ENCODE measurements at regions not wholly inside any gene's neighbourhood (a gene's known extent, or its start where the extent isn't known, plus 50 kb on each side); places are given as distances from the start of the nearest gene placed in this dataset.

- no peak for DNase-seq (ENCODE audit: low read depth)
- H3K4me3 ChIP-seq (ENCODE audit: low read depth, low read length), result no peak overlapping the region
Observed at GRCh38 chr17:36856903-36857381, 80.3 kb upstream of the LHX1 start.

GRCh38 chr17:36857698-36858097 is 79.6 kb upstream of the LHX1 start:
- DNase-seq (ENCODE audit: low read depth), result no peak
- H3K4me3 ChIP-seq (ENCODE audit: low read depth, low read length), result no peak overlapping the region
- TF ChIP-seq CTCF (IDR thresholded peaks at IDR 0.05; ENCODE audit: insufficient read depth, low read depth, low read length), result no peak

More at GRCh38 chr17:36856903-36857381, 80.3 kb upstream of the LHX1 start:
- TF ChIP-seq CTCF (IDR thresholded peaks at IDR 0.05; ENCODE audit: insufficient read depth, low read depth, low read length), result no peak

- no peak overlapping the region for H3K4me3 ChIP-seq (ENCODE audit: low read depth, low read length)
- DNase-seq (ENCODE audit: low read depth), result no peak
- TF ChIP-seq CTCF (IDR thresholded peaks at IDR 0.05; ENCODE audit: insufficient read depth, low read depth, low read length), result no peak
Observed at GRCh38 chr17:36858119-36859002, 78.9 kb upstream of the LHX1 start.

- no peak for TF ChIP-seq CTCF (IDR thresholded peaks at IDR 0.05; ENCODE audit: insufficient read depth, low read depth, low read length)
- no peak overlapping the region for H3K4me3 ChIP-seq (ENCODE audit: low read depth, low read length)
- DNase-seq (ENCODE audit: low read depth), result no peak
Observed at GRCh38 chr17:36859003-36859300, 78.3 kb upstream of the LHX1 start.

GRCh38 chr17:36859706-36860105 is 77.6 kb upstream of the LHX1 start:
- DNase-seq (ENCODE audit: low read depth), result no peak
- no peak overlapping the region for H3K4me3 ChIP-seq (ENCODE audit: low read depth, low read length)
- no peak for TF ChIP-seq CTCF (IDR thresholded peaks at IDR 0.05; ENCODE audit: insufficient read depth, low read depth, low read length)

- no peak overlapping the region for H3K4me3 ChIP-seq (ENCODE audit: low read depth, low read length)
- TF ChIP-seq CTCF (IDR thresholded peaks at IDR 0.05; ENCODE audit: insufficient read depth, low read depth, low read length), result no peak
- no peak for DNase-seq (ENCODE audit: low read depth)
Observed at GRCh38 chr17:36861531-36861930, 75.7 kb upstream of the LHX1 start.
